Glomerular visceral epithelial cell (primary cell): ENCODE measurements at regions not wholly inside any gene's neighbourhood (a gene's known extent, or its start where the extent isn't known, plus 50 kb on each side); places are given as distances from the start of the nearest gene placed in this dataset.

Source experiments
- DNase-seq: peaks from one replicate; pipeline ENCODE4 v3.0.0-alpha.2; 2016; ENCODE audit errors: extremely low spot score

DNA sequence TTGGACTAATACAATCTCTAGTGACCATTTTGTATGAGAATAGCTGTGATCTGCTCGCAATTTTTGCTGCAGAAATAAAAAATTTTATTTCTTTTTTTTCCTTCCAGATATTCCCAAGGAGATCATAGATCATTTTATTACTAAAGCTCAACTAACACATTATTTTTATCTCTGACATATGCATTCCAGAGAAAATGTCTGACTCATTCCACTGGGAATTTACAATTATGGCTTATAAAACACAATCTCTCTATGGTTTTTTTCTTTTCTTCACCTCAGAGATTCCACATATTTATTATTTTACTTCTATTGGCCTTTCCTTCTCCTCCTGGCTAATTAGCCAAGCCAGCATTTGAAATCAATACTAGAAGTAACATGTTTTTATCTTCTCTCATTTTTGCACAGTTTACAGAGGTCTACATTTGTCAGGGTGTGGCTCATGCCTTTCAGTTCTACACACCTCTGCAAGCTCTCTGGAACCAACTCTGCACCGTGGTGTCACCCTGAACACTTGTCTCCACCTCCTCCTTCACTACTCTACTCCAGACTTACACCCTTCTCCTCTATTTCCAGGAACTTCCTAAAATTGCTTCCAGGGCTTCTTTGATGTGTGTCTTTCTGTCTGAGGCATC is 59.8 kb upstream of the GPM6A start:
- DNase-seq, result peak; percentile 12

DNA sequence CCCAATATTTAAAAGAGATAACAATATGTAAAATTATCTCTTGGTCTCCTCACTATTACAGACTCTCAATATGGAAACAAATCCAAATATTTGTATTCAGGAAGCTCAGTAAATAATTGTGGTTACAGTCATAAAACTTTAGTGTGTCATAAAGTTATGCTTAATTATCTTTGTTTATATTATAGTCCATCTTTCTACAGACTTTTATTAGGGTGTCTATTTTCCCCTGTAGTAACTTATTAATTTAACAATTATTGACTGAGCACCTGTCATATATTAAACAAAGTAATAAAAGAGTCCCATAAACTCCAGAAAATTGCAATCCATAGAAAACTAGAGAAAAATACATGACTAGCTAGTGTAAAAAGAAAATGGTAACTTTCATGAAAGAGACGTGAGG is 61.6 kb upstream of the GPM6A start:
- no peak for DNase-seq

DNA sequence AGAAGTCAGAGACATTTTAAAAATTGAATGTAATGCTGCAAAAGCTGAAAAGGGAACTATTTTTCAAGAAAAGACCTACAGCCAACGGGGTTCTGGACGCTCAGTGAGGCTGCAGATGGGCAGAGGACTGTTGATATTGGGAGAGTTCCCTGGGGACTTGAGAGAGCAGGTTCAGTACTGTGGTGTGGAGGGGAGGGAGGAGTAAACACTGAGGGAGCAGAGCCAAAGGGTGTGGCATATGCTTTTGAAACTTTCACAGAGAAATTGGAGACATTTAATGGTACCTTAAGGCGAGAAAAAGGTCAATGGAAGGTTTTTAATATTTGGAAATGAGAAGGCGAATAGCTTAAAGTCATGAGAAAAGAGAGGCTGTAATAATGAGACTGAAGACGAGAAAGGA is 62.2 kb upstream of the GPM6A start:
- no peak for DNase-seq

DNA sequence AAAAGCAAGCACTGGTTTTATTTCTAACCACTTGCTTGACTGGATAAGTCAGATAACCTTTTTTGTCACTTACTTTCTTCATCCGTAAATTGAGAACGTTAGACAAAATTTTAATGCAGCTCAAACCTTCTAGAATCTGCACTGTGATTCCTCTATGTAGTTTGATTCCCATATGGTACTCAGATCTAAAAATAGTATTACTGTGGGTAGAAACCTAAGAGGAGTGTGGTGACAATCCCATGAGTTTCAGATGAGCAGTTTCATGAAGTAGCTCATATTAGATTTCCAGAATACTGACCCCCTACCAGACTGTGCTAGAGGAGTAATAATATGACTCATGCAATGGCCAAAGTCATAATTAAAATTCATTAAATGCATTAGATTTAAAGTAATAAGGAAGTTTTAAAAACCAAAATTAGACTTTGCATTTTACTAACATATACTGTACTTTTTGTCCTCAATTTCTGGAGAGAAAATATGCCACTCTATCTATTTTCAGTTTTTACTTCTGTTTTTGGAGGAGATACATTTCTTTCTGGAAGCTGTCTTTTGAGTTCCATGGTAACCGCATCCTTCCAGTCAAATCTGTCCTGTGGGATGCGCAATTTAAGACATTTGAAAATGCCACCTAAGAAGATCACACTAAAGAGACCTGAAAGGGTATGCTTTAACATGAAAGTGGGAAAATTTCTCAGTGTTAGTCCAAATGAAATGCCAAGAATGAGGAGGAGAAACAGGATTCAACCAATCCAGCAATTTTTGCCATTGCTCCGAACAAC is 64.1 kb upstream of the GPM6A start:
- peak; percentile 13 for DNase-seq

DNA sequence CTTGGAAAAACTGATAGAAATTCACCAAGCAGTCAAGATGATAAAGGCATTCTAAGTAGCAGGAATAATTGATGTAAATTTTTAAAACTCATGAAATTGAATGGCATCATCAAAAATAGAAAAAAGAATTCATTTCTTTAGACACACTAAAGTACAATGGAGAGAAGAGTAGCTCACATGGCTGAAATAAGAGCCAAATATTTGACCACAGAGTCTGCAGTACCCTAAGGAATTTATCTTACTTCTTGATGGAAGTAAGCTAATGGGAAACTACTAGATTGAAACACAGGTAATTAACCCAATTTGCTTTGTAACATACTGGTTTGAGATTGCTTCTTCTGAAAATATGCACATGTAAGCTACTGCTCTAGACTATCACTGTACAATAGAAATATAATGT is 70.8 kb upstream of the GPM6A start:
- DNase-seq, result peak; percentile 4

DNA sequence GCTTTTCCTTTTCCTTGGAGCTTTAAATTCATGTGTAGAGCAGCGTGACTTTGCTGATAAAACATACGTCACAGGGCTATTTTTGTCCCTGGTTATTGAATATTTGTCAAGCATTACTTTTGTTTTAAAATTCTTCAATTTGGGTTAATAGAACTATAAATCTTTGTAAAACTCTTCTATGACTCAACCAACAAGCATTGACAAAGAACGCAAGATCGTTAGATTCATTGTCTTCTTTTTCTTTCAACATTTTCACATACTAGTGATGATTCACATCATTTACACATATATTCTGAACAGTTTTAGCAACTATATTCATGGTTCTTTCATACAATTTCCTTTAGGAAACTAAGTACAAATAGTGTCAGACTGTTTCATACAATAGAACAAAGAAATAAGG is 72.0 kb upstream of the GPM6A start:
- peak; percentile 30 for DNase-seq

DNA sequence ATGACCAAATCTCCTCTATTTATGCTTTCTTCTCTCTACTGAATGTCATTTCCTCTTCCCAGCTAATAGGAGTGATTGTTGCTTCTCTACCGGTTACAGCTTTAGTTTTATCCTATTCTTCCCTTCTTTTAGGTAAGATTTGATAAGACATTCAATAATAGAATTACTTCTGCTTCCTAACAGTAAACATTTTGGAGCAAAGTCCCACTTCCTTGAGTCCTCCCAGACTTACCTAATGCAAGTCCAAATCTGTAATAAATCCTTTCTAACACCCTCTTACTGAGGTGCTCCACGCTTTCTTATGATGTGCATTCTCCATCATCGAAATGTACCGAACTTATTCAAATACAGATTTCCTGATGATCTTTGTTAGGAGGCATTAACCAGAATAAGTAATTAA is 79.2 kb upstream of the GPM6A start:
- DNase-seq, result no peak

DNA sequence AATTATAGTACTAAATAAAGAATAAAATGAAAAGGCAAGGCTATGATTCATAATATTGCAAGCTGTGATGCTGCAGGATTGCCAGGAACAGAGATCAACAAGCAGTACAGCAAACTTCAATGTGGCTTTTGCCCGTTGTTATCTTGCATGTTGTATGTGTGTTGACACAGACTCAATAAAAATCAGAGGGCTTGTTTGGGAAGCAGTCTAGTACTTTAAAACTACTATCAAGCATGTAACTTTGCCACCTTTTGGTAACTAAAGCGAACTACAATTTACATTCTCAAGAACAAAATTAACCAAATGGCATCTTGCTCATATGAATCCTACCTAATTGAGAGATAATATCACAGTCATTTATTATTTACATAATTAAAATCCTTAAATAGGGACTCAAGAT is 79.8 kb upstream of the GPM6A start:
- peak; percentile 11 for DNase-seq

DNA sequence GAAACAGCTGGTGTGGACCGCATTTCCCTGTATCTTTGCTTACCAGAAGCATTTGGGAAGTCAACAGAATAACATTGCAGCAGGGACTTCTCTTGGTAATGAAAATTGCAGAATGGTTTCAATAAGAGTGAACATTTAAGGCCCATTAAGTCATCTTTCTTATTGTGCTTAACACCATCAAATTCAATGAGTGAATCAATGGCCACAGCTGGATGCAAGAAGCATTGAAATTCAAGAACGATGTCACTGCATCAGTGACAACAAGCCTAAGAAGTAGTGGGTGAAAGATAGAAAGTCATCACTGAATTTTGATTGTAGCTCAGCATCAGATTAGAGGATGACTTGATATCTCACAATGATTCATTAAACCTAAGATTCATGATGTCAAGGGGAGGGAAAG is 93.9 kb upstream of the GPM6A start:
- DNase-seq, result no peak

DNA sequence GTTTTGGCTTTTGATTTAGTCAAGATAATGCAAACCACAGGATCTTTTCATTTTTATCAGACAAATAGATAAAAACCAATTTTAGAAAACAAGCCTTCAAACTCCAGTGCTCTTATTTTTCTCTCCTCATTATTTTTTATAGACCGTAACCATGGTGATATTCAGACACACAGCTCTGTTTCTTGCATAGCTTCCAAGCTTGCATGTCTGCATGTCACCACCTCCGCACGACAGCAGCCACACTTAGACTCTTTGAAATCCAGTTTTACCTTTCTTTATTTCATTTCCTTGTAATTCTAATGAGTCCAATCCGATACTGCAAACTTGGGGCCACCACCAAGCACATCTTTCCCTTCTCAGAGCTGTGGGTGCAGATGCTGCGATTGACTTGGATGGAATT is 94.3 kb upstream of the GPM6A start:
- no peak for DNase-seq

DNA sequence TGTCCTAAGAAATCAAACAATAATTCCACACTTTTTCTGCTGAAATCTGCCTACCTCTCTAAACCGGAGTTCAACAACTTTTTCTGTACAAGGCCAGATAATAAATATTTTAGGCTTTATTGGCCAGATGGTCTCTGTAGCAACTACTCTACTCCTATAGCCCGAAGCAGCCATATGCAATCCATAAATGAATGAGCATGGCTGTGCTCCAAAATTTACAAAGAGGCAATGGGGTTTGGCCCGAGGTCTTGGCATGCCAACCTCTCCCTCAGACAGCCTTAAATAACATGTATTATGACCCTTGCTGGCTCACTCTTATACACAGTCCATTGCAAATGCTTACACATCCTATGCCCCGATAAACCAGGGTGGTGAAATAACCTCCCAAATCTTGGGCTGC is 98.6 kb upstream of the GPM6A start:
- no peak for DNase-seq

DNA sequence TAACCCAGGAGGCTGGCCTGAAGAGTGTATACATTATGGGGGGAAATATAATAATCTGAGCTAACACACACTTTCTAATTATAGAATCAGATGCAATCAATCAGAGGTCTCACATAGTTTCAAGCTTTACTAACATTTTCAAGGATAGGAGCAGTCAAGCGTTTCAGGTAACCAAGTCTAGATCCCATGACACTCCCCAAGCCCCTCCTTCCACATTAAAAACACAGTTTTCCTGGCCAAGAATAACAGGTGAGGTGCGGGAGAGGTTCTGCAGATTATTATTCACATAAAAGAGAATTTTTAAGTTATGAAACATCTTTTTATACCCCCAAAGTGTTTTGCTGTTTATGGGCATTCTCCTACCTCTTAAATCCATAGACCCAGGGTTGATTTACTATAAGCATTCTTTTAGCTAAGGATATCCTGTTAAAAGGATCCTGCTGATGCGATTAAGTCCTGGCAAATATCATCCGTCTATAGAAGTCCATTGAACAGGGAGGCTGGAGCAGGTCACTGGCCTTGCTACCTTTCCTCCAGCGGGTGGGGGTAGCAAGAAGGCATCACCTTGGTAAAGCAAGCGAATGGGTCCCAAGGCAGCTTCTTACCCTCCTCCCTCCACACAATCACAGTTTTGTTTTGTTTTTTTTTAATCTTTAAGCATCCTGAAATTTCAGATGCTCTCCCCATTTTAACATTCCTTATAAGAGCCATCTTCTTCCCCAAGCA is 104.7 kb upstream of the GPM6A start:
- peak; percentile 67 for DNase-seq

DNA sequence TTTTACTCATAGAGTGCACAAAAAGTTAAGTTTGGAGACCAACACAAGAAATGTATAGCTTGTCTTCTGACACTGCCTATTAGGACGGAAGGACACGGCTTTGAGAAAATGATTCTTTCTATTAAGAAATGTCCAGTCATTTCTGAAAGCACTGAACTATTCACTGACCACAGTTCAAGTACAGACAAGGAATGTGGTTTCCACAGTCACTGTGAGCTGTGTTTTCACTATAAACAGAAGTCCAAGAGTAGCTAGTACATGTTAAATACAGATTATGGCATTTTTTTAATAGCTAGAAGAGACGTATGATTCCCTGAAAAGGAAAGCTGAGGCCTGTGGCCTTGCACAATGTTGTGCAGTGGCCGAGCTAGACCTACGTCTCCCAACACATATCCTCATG is 115.1 kb upstream of the GPM6A start:
- peak; percentile 45 for DNase-seq

DNA sequence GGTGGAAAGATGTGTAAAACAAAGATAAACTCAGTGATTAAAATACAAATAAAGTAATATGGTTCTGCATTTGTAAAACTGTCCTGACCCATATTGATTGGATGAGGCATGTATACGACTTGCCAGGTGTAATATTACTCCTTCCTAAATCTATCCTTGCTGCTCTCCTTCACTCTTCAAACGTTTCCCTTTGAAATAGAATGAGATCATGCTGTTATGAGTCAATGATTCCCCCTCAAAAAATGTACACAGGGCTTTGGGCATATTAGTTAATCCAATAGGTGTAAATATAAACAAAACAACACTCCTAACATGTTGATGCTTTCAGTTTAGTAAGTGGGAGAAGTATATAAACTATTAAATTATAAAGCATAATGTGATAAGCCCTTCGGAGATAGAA is 117.4 kb upstream of the GPM6A start:
- no peak for DNase-seq

DNA sequence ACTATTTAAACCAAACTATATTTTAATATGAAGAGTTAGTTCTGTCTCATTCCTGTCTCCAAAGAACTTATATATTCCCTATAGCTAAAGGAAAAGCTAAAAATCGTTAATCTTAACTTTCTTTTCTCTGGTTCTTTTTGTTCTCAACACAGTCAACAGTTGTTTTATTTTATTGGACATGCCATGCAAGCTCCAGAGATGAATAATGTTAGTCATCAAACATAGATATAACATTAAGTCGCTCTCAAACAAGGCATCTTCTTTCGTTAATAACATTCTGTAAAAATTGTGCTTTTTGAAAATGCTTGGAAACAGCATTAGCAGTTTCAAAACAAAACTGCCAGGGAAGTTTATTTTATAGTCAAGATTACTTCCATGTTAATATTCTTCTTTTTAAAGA is 117.9 kb upstream of the GPM6A start:
- DNase-seq, result no peak

DNA sequence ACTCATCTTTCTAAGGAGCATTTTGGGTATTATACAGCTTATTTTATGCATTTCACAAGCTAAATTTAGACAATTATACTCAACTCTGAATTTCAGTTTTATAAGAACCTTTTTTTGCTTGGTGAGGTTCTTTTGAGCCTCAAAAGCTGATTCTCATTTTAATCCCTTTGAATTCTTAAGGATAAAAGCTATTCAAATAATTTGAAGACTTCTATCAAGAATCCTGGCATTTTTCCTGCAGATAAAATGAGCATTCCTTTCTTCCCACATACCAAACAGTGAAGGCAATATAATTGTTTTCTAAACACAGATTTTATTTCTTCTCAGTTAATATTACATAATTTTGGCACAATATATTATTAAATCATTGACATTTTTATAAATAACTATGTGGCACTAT is 118.4 kb upstream of the GPM6A start:
- DNase-seq, result no peak

DNA sequence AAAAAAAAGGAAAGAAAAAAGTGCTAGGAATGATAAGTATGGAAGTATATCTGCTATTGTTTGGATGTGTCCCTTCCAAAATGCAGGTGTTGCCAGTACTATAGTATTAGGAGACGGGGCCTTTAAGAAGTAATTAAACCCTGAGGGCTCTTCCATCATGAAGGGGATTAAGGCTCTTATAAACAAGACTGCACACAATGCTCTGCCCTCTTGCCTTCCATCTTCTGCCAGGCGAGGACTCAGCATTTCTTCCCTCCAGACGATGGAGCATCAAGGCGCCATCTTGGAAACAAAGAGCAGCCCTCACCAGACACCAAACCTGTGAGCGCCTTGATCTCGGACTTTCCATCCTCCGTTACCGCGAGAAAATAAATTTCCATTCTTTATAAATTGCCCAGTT is 120.1 kb upstream of the GPM6A start:
- DNase-seq, result no peak

DNA sequence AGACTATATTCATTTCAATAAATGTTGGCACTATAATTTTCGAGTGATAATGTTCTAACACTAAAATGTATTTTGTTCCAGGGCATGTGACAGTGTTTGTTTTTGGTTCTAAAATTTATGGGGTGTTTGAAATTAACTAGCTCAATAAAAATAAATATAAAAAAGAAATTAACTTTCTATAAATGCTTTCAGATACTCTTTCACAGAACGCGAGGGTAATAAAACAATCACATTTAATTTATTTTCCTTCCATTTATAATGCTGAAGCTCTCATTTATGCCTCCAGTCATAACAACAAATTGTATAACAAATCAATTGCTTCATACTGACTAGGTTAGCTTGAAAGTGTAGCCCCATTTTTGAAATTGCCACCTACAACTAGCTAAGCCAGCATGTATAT is 122.4 kb upstream of the GPM6A start:
- DNase-seq, result no peak

DNA sequence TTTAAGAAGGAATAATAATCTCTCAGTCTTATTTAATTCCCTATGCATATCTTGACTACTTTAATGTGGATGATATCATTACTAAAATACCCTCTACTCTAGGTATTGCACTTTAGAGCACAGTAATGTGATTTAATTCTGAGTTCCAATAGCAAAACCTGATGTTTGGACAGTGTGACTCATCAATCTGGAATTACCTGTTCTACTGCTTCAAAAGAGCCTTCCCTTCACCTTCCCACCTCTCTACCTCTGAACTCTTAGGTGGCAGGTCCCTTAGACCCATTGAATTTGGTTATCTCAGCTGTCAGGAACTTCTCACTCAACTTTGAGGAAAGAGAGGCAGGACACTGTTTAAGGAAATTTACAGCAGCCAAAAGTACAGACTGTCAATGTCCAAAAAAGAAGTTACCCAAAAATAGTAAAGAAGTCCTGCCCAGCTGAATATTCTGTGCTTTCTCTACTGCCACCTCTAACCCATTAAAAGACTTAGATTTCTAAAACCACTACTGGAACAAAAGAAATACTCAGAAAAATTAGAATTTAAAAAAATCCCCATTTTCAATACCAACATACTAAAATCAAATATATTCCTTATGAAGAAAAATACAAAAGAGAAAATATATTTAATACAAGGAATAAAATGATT is 123.1 kb upstream of the GPM6A start:
- DNase-seq, result peak; percentile 6

DNA sequence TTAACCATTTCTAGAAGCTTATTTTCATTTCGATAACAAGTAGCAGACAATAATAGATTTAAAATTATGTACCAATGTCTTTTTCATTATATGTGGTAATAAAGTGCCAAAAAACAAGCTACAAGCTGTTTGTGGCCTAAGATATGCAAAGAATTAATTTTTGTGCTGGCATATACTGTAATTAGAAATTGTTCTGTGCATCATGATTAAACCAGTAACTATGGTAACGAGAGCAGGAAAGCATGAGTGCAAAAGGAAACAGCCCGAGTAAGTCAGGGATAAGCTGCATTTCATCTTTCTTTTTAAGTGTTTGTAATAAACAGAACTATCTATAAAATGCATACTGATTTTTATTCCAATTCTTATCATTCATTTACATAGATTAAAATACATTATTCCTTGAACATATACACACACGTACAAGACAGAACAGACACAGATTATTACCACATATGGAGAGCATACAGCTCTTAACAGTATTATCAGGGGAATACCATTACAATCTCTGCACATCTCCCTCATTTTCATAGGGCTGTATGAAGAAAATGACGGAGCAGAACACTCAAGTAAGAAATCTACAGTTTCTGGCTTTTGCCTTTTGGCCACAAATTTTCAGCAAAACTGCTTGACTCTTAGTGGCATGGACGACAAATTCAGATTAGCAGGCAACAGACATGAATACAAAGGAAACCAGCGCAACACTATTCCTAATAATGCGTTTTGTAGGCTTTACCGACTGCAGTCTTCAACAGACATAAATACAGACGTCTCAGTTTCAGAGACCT is 121.3 kb upstream of the WDR17 start:
- no peak for DNase-seq

DNA sequence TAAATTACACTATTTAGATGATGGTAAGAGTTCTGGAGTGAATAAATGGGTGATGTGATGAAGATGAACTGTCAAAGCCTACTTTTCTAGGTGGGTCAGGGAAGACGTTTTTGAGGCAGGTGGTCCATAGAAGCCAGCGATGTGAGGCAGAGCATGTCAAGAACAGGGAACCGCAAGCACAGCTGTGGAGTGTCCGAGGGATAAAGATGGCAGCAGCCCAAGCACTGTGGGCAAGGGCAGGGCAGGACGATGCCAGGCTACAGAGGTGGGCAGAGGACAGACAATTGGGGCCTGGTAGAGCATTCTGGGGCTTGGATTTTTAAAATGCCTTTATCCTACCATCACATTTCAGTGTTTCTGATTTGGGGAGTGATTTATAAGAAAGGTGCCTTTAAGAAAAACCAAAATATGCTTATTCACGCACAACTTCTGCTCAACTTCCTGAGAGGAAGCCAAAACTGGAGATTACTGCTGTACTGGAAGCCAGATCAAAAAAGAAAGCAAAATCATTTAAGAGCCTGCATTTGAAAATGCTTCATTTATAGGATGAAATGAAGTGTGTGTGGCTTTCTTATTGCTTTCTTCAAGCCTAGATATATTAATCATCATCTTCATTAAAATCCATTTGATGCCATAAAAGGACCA is 119.0 kb upstream of the WDR17 start:
- no peak for DNase-seq
